ENCODE measurements at regions not wholly inside any gene's neighbourhood (a gene's known extent, or its start where the extent isn't known, plus 50 kb on each side); places are given as distances from the start of the nearest gene placed in this dataset.

GRCh38 chr5:133842846-133843611 lies 125.4 kb downstream of the C5orf15 start:
- TF ChIP-seq FOXA1 (IDR thresholded peaks at IDR 0.05), result no peak
- no peak for TF ChIP-seq FOXM1 (IDR thresholded peaks at IDR 0.05; ENCODE audit: borderline replicate concordance)
- no peak for TF ChIP-seq L3MBTL2 (conservative IDR thresholded peaks at IDR 0.05)
- TF ChIP-seq ZNF384 (IDR thresholded peaks at IDR 0.05), result no peak
- no peak for TF ChIP-seq SUZ12 (IDR thresholded peaks at IDR 0.05)
- TF ChIP-seq SP1 (IDR thresholded peaks at IDR 0.05), result no peak
- TF ChIP-seq PKNOX1 (IDR thresholded peaks at IDR 0.05), result peak; percentile 70

All from HEK293T (cell line).